ENCODE measurements at regions not wholly inside any gene's neighbourhood (a gene's known extent, or its start where the extent isn't known, plus 50 kb on each side); places are given as distances from the start of the nearest gene placed in this dataset.
"Not testable (repeated sequence)": the region's sequence is repeated elsewhere in the genome, so short reads cannot be mapped to it uniquely, and the experiment has no call there.

DNA sequence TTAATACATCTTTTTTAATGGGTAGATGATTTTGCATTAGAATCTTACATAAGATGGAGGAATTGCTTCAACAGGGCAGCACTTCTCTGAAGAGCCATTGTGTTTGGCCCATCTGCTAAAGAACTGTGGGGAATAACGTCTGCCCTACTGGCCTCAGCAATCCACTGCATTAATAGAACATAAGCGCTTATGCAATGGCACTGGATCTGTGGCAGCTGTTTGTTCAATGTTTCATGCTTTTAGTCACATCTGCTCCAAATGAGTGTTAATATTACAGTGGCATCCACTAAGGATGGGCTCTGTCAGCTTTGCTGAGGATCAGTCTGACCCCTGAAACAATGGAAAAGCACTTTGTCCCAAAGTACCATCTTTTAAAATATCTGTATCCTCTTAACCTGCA lies 279.0 kb upstream of the GK2 start:
- peaks cover 1% of the 10 kb centered on the region for H3K4me1 Mint-ChIP-seq (ENCODE audit: low read depth)
- H3K36me3 Mint-ChIP-seq: no peaks in the 10 kb centered on the region
- H3K27me3 Mint-ChIP-seq: no peaks in the 10 kb centered on the region
- no peaks in the 10 kb centered on the region for H3K9me3 Mint-ChIP-seq (ENCODE audit: low read depth)
- no peak overlapping the region for H3K4me3 Mint-ChIP-seq
- H3K27ac Mint-ChIP-seq: no peak overlapping the region

DNA sequence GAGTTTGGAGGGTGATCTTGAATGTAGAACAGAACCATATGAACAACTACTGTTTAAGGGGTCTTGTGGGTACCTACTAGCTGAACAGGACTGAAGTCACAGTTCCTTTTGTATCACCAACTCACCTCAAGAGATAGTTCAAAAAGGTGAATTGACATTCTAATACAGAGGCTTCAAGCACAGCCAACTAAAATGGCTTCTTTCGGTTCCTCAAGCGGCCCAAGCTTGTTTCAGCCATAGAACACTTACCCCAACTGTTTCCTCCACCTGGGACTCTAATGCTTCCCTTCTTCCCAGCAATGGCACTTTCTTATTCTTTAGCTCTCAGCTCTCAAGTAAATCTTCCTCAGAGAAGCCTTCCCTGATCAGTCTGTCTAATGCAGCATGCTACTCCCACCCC lies 277.5 kb upstream of the GK2 start:
- Mint-ChIP-seq H3K9me3 (ENCODE audit: low read depth) (no peaks in the 10 kb centered on the region), H3K27me3 (no peaks in the 10 kb centered on the region), H3K4me1 (ENCODE audit: low read depth) (peaks cover 1% of the 10 kb centered on the region), H3K36me3 (no peaks in the 10 kb centered on the region), H3K4me3 (no peak overlapping the region), H3K27ac (no peak overlapping the region)

DNA sequence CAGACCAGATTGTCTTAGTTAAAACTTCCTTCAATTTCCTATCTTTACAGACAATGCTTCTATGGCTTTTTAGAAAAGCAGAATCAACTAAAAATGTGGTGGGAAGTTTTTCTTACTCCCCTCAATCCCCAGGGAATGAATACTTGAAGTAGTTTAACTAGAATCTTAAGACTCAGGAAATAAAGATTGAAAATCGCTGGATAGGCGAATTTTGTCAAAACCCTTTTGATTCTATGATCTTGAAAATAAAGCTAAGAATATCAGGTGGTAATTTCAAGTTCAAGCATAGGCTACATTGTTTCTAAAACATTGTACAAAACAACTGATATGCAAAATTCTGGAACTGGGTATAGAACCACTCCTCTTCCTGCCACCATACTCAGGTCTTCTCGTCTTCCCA lies 276.5 kb upstream of the GK2 start:
- Mint-ChIP-seq H3K36me3 (no peaks in the 10 kb centered on the region), H3K27me3 (no peaks in the 10 kb centered on the region), H3K4me1 (ENCODE audit: low read depth) (peaks cover 1% of the 10 kb centered on the region), H3K4me3 (no peak overlapping the region), H3K9me3 (ENCODE audit: low read depth) (no peaks in the 10 kb centered on the region), H3K27ac (no peak overlapping the region)

DNA sequence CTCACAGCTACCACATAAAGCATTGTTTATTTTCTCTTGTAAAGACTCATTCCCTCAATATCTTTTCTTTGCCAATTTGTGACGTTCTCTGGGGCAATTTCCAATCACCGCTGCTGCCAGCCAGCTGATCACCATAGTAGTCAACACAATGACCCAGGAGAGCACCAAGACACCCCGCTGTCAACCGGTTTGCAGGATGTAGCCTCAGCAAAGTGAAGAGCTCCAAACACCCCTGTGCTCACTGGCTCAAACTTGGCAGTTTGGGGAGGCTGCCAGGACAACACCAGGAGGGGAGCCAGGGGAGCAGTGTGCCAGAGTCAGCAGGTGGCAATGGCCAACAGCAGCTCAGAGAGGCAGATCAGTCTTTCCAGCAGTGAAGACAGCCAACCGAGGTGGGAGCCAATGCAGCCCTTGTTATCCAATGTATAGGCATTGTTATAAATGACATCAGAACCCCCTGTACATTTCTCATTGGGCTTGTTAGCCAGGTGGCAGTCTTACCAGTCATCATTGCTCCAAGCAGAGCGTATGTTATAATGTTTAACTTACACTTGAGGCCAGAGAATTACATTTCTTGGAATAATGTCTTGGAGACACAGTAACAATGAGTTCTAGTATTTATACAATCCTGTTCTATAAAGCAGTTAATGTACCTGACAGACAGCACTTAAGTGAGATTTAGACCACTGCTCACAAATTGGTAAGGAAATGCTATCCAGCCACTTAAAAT lies 274.9 kb upstream of the GK2 start:
- H3K4me1 Mint-ChIP-seq (ENCODE audit: low read depth): peaks cover 6% of the 10 kb centered on the region
- H3K4me3 Mint-ChIP-seq: no peak overlapping the region
- no peaks in the 10 kb centered on the region for H3K9me3 Mint-ChIP-seq (ENCODE audit: low read depth)
- no peaks in the 10 kb centered on the region for H3K36me3 Mint-ChIP-seq
- no peaks in the 10 kb centered on the region for H3K27me3 Mint-ChIP-seq
- H3K27ac Mint-ChIP-seq: no peak overlapping the region

DNA sequence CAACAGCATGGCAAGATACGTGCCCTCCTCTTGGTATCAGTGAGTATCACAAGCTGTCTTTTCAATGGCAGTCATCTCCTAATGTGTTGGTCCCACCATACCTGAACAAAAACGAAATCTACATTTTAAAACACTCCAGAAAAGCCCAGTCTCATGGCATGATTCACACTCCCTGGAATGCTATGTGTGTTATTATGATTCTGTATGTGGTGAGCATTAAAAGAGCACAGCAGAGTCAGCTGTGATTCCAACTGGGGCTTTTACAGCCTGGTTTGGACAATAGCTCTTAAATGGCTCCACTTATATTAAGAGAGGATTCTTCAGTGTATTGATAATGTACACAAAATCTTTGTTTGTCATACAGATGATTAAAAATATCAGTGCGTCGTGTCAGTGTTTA lies 274.1 kb upstream of the GK2 start:
- H3K27me3 Mint-ChIP-seq: no peaks in the 10 kb centered on the region
- H3K36me3 Mint-ChIP-seq: no peaks in the 10 kb centered on the region
- no peak overlapping the region for H3K27ac Mint-ChIP-seq
- no peak overlapping the region for H3K4me3 Mint-ChIP-seq
- H3K4me1 Mint-ChIP-seq (ENCODE audit: low read depth): peaks cover 6% of the 10 kb centered on the region
- no peaks in the 10 kb centered on the region for H3K9me3 Mint-ChIP-seq (ENCODE audit: low read depth)

DNA sequence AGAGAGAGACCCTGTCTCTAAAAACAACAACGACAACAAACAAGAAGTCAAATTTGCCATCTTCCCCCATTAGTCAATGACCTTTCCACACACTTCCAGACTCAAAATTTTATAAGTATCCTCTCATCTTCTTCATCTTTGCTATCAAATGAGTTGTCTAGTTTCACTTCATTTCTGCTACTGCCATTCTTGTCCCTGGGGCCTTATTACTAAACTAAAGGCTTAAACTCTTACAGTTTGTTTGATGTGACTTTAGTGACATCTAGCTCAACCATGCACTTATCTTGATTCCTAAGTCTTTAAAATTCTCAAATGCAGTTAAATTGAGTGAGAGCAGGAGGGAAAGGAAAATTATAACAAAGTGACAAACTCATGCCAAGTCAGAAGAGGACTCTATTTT lies 271.8 kb upstream of the GK2 start:
- Mint-ChIP-seq H3K27me3 (no peaks in the 10 kb centered on the region), H3K9me3 (ENCODE audit: low read depth) (no peaks in the 10 kb centered on the region), H3K27ac (no peak overlapping the region), H3K4me1 (ENCODE audit: low read depth) (peaks cover 5% of the 10 kb centered on the region), H3K36me3 (no peaks in the 10 kb centered on the region), H3K4me3 (no peak overlapping the region)

DNA sequence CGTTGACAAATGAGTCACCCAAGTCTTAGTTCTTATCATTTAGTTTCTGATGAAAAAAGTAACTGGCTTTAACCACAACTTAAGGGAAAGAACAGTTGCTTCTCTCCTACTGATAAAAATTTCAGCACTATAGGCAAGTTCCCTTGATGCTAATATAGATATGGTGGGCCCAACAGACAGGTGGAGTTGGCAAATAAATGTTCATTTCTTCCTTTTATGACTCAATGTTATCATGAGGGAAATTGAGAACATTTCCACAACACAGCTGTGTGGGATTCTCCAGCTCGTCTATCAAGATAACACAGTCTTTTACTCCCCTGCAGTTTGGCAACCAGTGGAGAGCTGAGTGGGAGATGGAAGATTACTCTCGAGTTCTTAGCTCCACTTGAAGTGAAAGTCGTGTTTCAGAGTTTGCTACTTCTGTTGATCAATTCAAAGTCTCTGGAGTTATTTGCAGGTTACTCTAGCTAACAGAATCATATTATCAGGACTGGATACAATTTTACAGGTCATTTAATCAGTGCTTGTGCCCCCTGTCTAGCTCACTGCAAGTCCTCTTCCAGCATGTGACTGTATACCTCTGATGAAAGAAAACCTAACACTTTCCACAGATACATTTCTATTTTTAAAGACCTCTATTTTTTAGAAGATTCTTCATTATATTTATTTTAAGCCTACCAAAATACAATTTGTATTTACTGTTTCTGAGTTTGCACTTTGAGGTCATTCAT lies 270.6 kb upstream of the GK2 start:
- no peaks in the 10 kb centered on the region for H3K36me3 Mint-ChIP-seq
- H3K4me3 Mint-ChIP-seq: no peak overlapping the region
- H3K27ac Mint-ChIP-seq: no peak overlapping the region
- no peaks in the 10 kb centered on the region for H3K9me3 Mint-ChIP-seq (ENCODE audit: low read depth)
- no peaks in the 10 kb centered on the region for H3K27me3 Mint-ChIP-seq
- H3K4me1 Mint-ChIP-seq (ENCODE audit: low read depth): peaks cover 5% of the 10 kb centered on the region

DNA sequence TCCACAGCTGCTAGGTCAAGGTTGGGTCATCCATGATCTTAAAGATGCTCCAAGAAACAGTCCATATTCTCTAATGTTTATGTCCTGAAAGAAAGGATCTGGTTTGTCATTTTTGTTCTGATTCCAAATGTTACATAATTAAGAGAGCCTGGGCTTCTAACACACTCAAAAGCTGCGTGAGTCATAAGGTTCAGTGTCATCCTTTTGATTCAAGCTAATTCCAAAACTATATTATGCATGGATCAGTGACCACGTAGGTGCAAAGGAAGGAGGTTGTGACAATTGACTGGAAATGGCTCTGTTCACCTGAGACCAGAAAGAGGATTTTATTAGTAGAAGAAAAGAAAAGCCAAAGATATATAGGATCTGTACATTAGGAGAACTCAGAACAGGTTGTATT lies 268.7 kb upstream of the GK2 start:
- no peaks in the 10 kb centered on the region for H3K27me3 Mint-ChIP-seq
- H3K36me3 Mint-ChIP-seq: no peaks in the 10 kb centered on the region
- H3K9me3 Mint-ChIP-seq (ENCODE audit: low read depth): peaks cover 12% of the 10 kb centered on the region
- no peak overlapping the region for H3K4me3 Mint-ChIP-seq
- peaks cover 5% of the 10 kb centered on the region for H3K4me1 Mint-ChIP-seq (ENCODE audit: low read depth)
- no peak overlapping the region for H3K27ac Mint-ChIP-seq

DNA sequence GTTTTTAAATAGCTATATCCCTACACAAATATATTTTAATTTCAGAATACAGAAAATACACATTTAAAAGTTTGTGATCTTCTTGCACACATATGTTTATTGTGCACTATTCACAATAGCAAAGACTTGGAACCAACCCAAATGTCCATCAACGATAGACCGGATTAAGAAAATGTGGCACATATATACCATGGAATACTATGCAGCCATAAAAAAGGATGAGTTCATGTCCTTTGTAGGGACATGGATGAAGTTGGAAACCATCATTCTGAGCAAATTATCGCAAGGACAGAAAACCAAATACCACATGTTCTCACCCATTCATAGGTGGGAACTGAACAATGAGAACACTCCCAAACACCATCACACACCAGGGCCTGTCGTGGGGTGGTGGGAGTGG lies 266.9 kb upstream of the GK2 start:
- not testable (repeated sequence) for H3K36me3 Mint-ChIP-seq; H3K27ac Mint-ChIP-seq; H3K27me3 Mint-ChIP-seq; H3K4me3 Mint-ChIP-seq; H3K4me1 Mint-ChIP-seq (ENCODE audit: low read depth)
- peaks cover 17% of the 10 kb centered on the region for H3K9me3 Mint-ChIP-seq (ENCODE audit: low read depth)

DNA sequence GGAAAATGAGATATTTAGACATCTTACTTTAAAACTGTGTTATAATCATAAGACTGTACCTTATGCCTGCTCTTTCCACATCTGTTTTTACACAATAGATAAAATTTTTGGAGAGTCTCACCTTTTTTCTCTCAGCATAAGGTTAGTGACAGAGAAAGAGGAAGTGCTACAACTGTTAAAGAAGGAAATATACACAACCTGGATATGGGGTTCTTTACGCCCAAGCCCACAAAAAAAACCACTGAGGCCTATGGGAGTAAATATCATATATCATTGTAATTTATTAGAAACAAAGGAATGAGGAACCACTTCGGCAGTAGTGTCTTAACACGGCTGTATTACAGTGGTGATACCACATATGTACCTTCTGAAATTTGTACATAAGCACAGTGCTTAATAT lies 265.9 kb upstream of the GK2 start:
- Mint-ChIP-seq H3K9me3 (ENCODE audit: low read depth) (peaks cover 22% of the 10 kb centered on the region), H3K36me3 (no peaks in the 10 kb centered on the region), H3K27ac (no peak overlapping the region), H3K27me3 (no peaks in the 10 kb centered on the region), H3K4me3 (no peak overlapping the region), H3K4me1 (ENCODE audit: low read depth) (peaks cover 2% of the 10 kb centered on the region)

DNA sequence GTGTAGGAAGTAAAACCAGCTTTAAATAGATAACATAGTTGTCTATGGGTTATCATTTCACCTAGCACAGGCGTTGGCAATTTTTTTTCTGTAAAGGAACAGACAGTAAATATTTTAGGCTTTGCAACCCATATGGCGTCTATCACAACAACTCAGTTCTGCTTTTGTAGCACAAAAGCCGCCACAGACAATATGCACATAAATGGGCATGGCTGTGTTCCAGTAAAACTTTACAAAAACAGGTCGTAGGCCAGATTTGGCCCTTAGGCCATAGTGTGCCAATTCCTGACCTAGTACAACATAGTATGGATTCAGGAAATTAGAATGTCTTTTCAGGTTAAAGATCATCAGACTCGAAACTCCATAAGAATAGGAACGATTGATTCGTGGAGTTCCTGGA lies 265.3 kb upstream of the GK2 start:
- H3K36me3 Mint-ChIP-seq: no peaks in the 10 kb centered on the region
- H3K27me3 Mint-ChIP-seq: no peaks in the 10 kb centered on the region
- peaks cover 25% of the 10 kb centered on the region for H3K9me3 Mint-ChIP-seq (ENCODE audit: low read depth)
- peaks cover 2% of the 10 kb centered on the region for H3K4me1 Mint-ChIP-seq (ENCODE audit: low read depth)
- H3K27ac Mint-ChIP-seq: no peak overlapping the region
- H3K4me3 Mint-ChIP-seq: no peak overlapping the region

DNA sequence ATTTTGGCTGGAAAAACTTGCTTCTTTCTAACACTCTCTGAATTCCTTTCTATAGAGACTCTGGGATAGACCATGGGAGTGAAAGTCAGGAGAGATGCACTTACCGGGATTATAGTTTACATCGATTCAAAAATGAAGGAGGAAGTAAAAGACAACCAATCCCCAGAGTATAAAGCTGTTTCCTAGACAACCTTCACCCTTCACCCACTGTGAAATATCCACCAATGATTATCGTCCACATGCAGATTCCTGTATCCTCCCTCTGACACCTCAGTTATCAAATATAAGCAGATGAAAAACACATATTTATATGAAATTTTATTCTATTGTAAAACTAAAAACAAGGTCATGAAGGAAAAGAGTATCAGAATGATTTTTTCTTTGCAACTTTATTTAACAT lies 258.8 kb upstream of the GK2 start:
- no peaks in the 10 kb centered on the region for H3K36me3 Mint-ChIP-seq
- no peaks in the 10 kb centered on the region for H3K4me1 Mint-ChIP-seq (ENCODE audit: low read depth)
- H3K27ac Mint-ChIP-seq: no peak overlapping the region
- no peaks in the 10 kb centered on the region for H3K27me3 Mint-ChIP-seq
- H3K4me3 Mint-ChIP-seq: no peak overlapping the region
- peaks cover 13% of the 10 kb centered on the region for H3K9me3 Mint-ChIP-seq (ENCODE audit: low read depth)

DNA sequence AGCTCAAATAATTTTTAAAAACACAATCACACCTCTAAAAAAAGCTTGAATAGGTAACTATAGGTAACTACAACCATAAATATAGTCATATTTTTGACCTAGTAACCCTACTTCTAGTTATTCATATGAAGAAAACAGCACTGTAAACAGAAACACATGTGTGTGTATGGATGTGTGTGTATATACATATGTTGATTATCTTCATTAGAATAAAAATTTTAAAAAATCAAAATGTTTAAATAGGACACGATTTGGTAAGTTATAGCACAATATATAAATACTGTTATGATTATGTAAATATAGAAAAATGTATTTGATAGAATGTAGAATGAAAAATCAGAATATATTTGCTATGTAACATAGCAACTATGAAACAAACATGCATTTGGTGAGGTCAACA lies 258.1 kb upstream of the GK2 start:
- no peaks in the 10 kb centered on the region for H3K4me1 Mint-ChIP-seq (ENCODE audit: low read depth)
- H3K4me3 Mint-ChIP-seq: no peak overlapping the region

DNA sequence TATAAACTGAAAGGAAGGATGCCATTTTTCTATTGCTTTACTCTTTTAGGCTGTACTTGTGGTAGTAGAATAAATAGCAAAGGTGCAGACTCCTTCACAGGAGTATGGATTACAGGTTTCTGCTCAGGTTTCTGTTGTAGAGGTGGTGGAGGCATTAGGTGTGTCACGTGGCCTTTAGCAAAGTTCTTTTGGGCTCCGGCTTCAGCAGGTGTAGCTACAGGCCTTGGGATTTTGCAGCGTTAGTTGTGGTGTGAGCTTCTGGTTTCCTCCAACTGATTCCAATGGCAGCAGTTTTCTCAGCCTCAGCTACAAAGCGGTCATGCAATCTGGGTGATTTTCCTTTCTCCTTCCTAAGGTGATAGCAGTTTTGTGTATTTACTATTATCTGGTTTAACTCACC lies 255.8 kb upstream of the GK2 start:
- H3K9me3 Mint-ChIP-seq (ENCODE audit: low read depth): peaks cover 9% of the 10 kb centered on the region
- no peaks in the 10 kb centered on the region for H3K27me3 Mint-ChIP-seq
- H3K4me1 Mint-ChIP-seq (ENCODE audit: low read depth): no peaks in the 10 kb centered on the region
- no peak overlapping the region for H3K4me3 Mint-ChIP-seq
- H3K27ac Mint-ChIP-seq: no peak overlapping the region
- H3K36me3 Mint-ChIP-seq: peaks cover 2% of the 10 kb centered on the region

More for the DNA sequence above, 258.1 kb upstream of the GK2 start:
- Mint-ChIP-seq H3K36me3 (no peaks in the 10 kb centered on the region), H3K27me3 (no peaks in the 10 kb centered on the region), H3K9me3 (ENCODE audit: low read depth) (peaks cover 13% of the 10 kb centered on the region), H3K27ac (no peak overlapping the region)

DNA sequence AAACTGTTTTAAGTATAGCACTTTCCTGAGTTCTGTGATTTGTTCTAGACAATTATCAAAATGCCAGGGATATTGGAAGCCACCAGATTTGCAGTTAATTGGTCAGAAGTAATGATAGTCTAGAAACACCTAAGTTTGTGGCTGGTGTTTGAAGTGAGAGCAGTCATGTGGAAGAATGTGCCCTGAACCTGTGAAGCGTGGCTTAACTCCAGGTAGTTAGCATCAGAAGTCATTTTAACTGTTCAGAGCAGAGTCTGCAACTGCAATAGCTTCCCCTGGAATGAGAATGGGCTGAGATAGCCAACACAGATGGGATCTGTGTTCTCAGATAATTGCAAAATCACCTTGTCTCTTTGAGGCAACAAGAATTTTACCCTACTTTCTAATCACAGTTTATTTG lies 255.1 kb upstream of the GK2 start:
- H3K27me3 Mint-ChIP-seq: no peaks in the 10 kb centered on the region
- no peaks in the 10 kb centered on the region for H3K4me1 Mint-ChIP-seq (ENCODE audit: low read depth)
- H3K36me3 Mint-ChIP-seq: peaks cover 2% of the 10 kb centered on the region
- no peak overlapping the region for H3K27ac Mint-ChIP-seq
- H3K9me3 Mint-ChIP-seq (ENCODE audit: low read depth): peaks cover 13% of the 10 kb centered on the region
- H3K4me3 Mint-ChIP-seq: no peak overlapping the region

DNA sequence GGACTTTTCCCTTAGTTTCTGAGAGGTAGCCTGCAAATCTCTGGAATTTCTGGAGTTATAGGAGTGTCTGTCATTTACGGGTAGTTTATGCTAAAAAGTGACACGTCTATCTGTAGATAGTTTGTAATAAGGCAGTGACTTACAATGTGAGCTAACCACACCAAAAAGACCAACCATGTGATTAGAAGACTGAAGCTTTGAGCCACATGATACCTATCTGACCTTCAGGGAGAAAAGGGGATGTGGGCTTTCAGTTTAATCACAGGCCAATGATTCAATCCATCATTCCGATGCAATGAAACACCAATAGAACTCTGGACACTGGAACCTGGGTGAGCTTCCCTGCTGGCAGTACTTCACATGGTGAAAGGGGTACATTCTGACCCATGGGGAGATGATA lies 254.6 kb upstream of the GK2 start:
- Mint-ChIP-seq H3K27me3 (no peaks in the 10 kb centered on the region), H3K4me3 (no peak overlapping the region), H3K36me3 (peaks cover 2% of the 10 kb centered on the region), H3K4me1 (ENCODE audit: low read depth) (no peaks in the 10 kb centered on the region), H3K27ac (no peak overlapping the region), H3K9me3 (ENCODE audit: low read depth) (peaks cover 18% of the 10 kb centered on the region)
